Fibroblast of villous mesenchyme (primary cell): ENCODE measurements at regions not wholly inside any gene's neighbourhood (a gene's known extent, or its start where the extent isn't known, plus 50 kb on each side); places are given as distances from the start of the nearest gene placed in this dataset.

Source experiments
- DNase-seq: peaks from one replicate; pipeline ENCODE4 v3.0.0-alpha.2; 2010; ENCODE audit warnings: low read depth
- H3K4me3 ChIP-seq: 2 replicates; pipeline ENCODE4 v1.5.1; 2011; ENCODE audit warnings: low read depth, mild to moderate bottlenecking, low read length
- TF ChIP-seq, protein P1 (sequence below): IDR thresholded peaks from 2 replicates; pipeline ENCODE4 v1.5.1; 2012; ENCODE audit warnings: low read depth, mild to moderate bottlenecking, low read length; ENCODE audit not compliant: insufficient read depth

DNA sequence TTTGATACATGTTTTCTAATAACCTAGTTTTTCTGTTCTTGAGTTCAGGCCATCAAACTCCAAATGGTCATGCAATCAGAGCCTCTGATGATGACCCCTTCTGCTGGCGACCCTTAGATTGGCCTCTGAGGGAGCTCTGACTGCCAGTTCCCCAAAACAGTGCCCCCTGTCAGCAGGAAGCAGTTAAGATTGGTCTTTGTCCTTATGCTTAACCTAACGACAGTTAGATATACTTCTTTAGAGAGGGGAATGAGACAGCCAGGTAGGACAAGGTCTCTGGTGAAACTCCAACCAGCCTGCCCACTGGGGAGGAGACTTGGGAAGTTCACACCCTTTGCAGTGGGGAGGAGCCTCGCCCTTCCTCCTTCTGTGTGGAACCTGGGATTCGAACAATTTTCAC, 390.4 kb upstream of the KIF2A start:
- no peak overlapping the region for H3K4me3 ChIP-seq
- TF ChIP-seq, protein P1, sequence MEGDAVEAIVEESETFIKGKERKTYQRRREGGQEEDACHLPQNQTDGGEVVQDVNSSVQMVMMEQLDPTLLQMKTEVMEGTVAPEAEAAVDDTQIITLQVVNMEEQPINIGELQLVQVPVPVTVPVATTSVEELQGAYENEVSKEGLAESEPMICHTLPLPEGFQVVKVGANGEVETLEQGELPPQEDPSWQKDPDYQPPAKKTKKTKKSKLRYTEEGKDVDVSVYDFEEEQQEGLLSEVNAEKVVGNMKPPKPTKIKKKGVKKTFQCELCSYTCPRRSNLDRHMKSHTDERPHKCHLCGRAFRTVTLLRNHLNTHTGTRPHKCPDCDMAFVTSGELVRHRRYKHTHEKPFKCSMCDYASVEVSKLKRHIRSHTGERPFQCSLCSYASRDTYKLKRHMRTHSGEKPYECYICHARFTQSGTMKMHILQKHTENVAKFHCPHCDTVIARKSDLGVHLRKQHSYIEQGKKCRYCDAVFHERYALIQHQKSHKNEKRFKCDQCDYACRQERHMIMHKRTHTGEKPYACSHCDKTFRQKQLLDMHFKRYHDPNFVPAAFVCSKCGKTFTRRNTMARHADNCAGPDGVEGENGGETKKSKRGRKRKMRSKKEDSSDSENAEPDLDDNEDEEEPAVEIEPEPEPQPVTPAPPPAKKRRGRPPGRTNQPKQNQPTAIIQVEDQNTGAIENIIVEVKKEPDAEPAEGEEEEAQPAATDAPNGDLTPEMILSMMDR = no peak
- DNase-seq = no peak

DNA sequence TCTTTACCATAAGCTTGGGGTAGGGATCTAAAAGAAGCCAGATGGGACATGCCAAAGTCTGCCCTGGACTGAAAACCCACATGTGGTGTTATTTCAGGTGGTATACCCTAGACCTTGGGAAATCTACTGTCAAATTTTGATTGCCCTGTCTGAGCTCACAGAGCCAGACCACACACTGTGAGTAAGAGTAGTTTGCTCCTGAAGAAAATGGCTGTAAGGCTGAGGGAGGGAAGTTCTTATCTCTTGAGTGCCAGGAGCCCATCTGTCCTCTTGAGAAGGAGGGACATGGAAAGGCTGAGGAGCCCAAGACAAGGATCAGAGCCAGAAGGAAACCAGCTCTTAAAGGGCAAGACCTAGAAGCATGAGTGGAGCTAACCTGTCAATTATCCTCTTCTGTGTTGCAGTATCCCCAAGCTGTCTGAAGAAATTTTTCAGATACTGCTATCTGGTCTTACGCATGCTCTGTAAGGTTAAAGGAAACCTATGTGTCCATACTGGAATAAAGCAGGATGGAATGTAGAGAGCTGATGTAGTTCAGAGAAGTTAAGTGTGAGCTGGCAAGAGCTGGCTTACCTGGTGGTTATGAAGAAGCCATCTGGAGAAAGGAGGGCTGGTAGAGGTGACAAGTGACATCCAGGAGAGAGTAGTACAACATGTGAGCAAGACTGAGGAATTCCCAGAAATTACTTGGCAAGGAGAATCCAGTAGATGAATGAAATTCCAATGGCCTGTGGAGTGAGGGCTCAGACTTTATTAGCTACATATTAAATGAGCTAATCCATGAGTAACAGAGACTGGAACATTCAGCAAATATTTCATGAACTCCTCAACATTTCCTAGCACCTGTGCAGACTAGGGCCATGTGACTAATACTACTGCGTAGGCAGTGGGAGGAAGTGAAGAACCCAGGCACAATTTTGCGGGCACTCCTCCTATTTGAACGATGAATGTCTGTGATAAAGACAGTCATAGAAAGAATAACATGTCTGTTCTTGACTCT, 389.1 kb upstream of the KIF2A start:
- DNase-seq = no peak

DNA sequence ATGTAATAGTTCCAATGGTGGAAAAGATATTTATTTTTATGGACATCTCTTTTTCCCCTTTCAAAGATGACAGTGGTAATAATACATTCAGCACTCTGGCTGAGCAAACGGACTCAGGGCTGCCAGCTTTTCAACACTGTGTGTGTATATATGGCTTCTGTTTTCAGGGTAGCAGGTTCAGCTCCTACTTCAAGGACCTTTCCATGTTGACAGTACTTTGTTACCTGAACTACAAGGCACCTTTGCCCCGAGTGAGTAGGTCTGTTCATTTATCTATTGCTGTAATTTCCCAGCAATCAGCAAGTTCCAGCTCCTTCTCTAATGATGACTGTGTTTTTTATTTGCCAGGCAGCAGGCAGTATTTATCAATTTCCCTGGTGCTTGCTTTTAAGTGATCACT, 387.4 kb upstream of the KIF2A start:
- TF ChIP-seq, protein P1 = no peak
- no peak for DNase-seq
- H3K4me3 ChIP-seq = no peak overlapping the region

More for the DNA sequence above, 389.1 kb upstream of the KIF2A start:
- TF ChIP-seq, protein P1 = no peak
- no peak overlapping the region for H3K4me3 ChIP-seq

DNA sequence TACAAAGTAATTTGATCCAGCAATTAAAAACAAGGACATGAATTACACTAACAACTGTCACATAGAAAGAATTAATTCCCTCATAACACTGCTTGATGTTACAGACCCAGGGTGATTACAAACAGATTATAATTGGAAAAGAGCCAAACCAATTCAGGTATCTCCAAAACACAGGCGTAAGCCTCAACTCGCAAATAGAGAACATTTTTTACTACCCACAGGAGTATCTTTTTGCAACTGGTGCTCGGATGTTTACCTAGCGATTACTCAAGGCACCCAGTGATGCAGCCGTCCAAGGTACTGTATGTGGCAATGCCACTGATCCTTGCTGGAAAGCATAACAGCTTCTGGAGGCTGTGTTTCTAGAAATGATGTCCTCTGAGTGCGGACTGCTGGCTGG, 386.1 kb upstream of the KIF2A start:
- H3K4me3 ChIP-seq = no peak overlapping the region
- DNase-seq = peak; percentile 20
- TF ChIP-seq, protein P1 = no peak

DNA sequence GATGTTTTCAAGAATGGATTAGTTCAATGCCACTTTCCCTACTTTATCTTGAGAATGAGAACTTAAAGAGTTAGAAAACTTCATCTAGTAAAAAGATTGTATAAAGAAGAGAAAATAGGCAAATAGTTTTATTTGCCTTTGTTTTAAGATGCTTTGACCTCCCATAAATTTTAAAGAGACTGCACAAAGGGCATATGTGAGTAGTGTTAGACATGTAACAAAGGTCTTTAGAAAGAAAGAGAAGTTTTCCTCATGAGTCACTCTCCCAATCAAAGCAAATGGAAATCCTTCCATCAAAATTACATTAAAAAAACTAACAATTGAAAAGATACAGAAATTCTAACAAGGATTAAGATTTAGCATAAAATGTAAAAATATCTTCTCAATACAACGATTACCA, 381.8 kb upstream of the KIF2A start:
- TF ChIP-seq, protein P1 = no peak
- DNase-seq = no peak
- H3K4me3 ChIP-seq = no peak overlapping the region

DNA sequence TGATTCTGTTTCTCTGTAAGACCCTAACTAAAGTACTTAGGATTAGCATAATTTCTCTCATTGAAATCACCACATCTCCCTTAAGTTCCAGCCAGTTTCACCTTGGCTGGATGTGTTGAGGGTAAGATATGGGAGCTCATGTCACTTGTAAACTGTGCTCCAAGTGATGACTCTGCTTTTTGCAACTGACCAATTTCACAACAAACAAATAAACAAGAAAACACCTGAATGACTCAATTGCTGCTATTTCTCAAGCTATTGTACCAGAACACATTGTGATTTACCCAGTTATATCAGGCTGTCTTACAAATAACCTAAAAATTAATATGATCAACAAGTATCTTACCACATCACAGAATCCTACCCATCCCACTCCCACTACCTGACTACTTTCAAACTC, 379.1 kb upstream of the KIF2A start:
- TF ChIP-seq, protein P1 = no peak
- DNase-seq = no peak
- no peak overlapping the region for H3K4me3 ChIP-seq

DNA sequence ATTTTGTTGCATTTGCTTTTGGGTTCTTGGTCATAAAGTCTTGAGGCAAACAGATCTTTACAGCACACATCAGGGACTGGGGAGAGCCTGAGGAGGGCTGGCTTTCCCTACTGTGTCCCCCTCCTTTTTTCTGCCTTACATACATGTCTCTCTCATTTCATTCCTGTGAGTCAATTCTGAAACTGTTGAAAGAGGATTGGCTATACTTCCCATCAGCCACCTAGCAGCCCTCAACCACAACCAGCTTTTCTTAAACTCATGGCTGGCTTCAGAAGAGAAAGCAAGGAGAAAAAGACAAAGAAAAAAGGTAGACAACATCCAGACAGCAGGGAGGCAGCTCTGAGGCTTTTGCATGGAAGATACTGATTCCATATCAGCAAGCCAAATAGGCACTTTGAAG, 374.8 kb upstream of the KIF2A start:
- no peak for DNase-seq
- no peak overlapping the region for H3K4me3 ChIP-seq
- TF ChIP-seq, protein P1 = no peak
